ENCODE measurements at regions not wholly inside any gene's neighbourhood (a gene's known extent, or its start where the extent isn't known, plus 50 kb on each side); places are given as distances from the start of the nearest gene placed in this dataset.
"Not testable (repeated sequence)": the region's sequence is repeated elsewhere in the genome, so short reads cannot be mapped to it uniquely, and the experiment has no call there.

DNA sequence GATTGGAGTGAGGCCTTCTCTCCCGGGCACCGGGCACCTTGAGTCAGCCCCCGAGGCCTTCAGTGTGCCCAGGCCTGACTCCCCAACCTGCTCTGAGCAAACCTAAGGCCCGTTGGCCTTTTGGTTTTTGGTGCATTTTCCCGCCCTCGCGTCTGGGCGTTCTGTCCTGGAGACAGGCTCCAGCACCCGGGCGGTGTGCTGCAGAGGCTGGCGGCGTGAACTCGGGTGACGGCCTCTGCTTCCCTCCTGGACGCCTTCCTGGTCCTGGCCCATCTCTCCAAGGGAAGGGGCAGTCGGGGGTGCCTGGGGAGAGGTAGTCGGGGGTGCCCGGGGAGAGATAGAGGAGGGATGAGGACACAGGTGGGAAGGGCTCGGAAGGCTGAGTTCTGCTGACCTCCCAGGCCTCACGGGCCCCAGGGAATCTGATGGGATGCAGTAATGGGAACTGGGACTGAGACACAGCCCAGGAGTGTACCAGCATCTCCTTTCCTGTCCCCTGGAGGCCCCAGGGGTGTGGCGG is 1326.4 kb downstream of the BRD1 start:
- Histone ChIP-seq H3K4me1 (no peaks in the 10 kb centered on the region), H3K27me3 (no peaks in the 10 kb centered on the region), H3K9me3 (no peaks in the 10 kb centered on the region), H3K27ac (no peak overlapping the region), H3K4me3 (no peak overlapping the region), H3K36me3 (no peaks in the 10 kb centered on the region)
- intact Hi-C loops (cut with DNase I) = no loop called here
- ATAC-seq (no peak), DNase-seq (peak in 1 of 4 donors; percentile 61)
- TF ChIP-seq CTCF (IDR thresholded peaks at IDR 0.05) = no peak

- no peak for TF ChIP-seq CTCF (IDR thresholded peaks at IDR 0.05)
Observed at GRCh38 chr22:48500471-48501230, 1327.0 kb downstream of the BRD1 start.

DNA sequence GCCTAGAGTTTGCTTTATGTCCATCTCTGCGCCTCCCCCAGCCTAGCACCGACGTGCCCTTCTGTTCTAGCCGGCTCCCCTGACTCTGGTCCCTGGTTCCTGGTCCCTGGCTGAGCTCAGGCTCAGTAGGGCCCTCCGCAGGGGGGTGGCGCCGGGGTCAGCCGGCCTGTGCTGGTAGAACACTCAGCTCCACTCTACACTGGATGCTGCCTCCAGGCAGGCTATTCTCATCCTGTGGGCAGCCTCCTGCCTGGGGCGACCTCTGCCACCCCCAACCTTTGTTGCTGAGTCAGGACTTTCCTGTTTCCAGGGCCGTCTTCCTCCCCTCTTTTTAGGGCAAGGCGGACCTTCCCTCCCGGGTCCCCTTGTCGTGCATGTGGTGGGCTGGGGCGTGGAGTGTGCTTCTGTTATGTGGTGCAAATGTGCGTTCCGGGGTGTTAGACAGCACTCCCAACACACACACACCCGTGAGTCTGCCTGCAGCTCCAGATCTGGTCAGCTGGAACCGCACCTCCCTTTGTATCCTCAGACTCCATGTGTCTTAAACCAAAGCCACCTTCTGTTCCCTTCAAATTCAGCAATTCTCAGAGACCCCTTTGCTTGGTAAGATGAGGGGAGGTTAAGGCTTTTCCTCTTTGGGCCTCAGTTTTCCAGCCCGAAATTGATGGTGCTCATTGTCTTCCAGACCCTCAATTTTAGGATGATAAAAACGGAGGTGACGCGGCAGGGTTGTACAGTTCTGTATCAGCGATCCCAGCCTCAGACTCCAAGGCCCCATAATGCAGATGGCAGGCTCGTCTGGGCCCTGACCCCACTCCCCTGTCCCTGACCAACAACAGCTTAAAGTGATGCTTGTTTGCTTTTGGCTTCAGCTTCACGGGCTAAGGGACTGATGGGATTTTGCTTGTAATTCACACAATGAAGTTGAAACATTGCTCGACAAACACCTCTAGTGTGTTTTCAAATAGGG is 1327.9 kb downstream of the BRD1 start:
- no peak for TF ChIP-seq CTCF (IDR thresholded peaks at IDR 0.05)
- no peaks in the 10 kb centered on the region for H3K4me1 ChIP-seq
- H3K27ac ChIP-seq = no peak overlapping the region
- DNase-seq (peak in 1 of 4 donors; percentile 60), ATAC-seq (no peak)
- H3K9me3 ChIP-seq = no peaks in the 10 kb centered on the region
- no peaks in the 10 kb centered on the region for H3K36me3 ChIP-seq
- no peak overlapping the region for H3K4me3 ChIP-seq
- no peaks in the 10 kb centered on the region for H3K27me3 ChIP-seq
- intact Hi-C loops (cut with DNase I) = no loop called here

More at GRCh38 chr22:48500471-48501230, 1327.0 kb downstream of the BRD1 start:
- H3K36me3 ChIP-seq = no peaks in the 10 kb centered on the region
- DNase-seq (peak in 1 of 4 donors; percentile 70), ATAC-seq (no peak)
- H3K4me1 ChIP-seq = no peaks in the 10 kb centered on the region
- H3K27me3 ChIP-seq = no peaks in the 10 kb centered on the region
- H3K27ac ChIP-seq = no peak overlapping the region
- no peaks in the 10 kb centered on the region for H3K9me3 ChIP-seq
- H3K4me3 ChIP-seq = no peak overlapping the region
- intact Hi-C loops (cut with DNase I) = no loop called here

GRCh38 chr22:48498526-48499331 is 1328.9 kb downstream of the BRD1 start:
- no peak for TF ChIP-seq CTCF (IDR thresholded peaks at IDR 0.05)
- Histone ChIP-seq H3K36me3 (no peaks in the 10 kb centered on the region), H3K27ac (no peak overlapping the region), H3K27me3 (peaks cover 0 to 6% of the 10 kb centered on the region in 2 donors), H3K9me3 (no peaks in the 10 kb centered on the region), H3K4me1 (no peaks in the 10 kb centered on the region), H3K4me3 (no peak overlapping the region)
- ATAC-seq (no peak), DNase-seq (peak in 1 of 4 donors; percentile 47)
- intact Hi-C loops (cut with DNase I) = no loop called here

- H3K4me3 ChIP-seq; H3K27me3 ChIP-seq; ATAC-seq; intact Hi-C loops (cut with DNase I); H3K4me1 ChIP-seq; H3K27ac ChIP-seq; H3K9me3 ChIP-seq; H3K36me3 ChIP-seq: not testable (repeated sequence)
- DNase-seq = peak in 1 of 4 donors; percentile 13
Observed at GRCh38 chr22:48497743-48498520, 1329.7 kb downstream of the BRD1 start.

Measured in left lung (tissue), 4 donors.